Stimulated activated CD4-positive, alpha-beta T cell treated with anti-CD3 and anti-CD28 coated beads, Interleukin-4, amount 100 ng/mL, for 4 hours (primary cell): ENCODE measurements at regions not wholly inside any gene's neighbourhood (a gene's known extent, or its start where the extent isn't known, plus 50 kb on each side); places are given as distances from the start of the nearest gene placed in this dataset.
"Not testable (repeated sequence)": the region's sequence is repeated elsewhere in the genome, so short reads cannot be mapped to it uniquely, and the experiment has no call there.

Experiments
- DNase-seq, 2 experiments: peaks; one replicate each; pipeline ENCODE4 v3.0.0-alpha.2; 2020

- DNase-seq = no peak
Measured at GRCh38 chr13:90020536-90021070, 1326.9 kb upstream of the MIR17HG start.

GRCh38 chr13:90027409-90027808, 1320.1 kb upstream of the MIR17HG start:
- DNase-seq = no peak

GRCh38 chr13:90032313-90032712, 1315.2 kb upstream of the MIR17HG start:
- DNase-seq = no peak

GRCh38 chr13:90032841-90033493, 1314.5 kb upstream of the MIR17HG start:
- no peak for DNase-seq

- DNase-seq = no peak
Measured at GRCh38 chr13:90039516-90039915, 1308.0 kb upstream of the MIR17HG start.

- DNase-seq = no peak
Measured at GRCh38 chr13:90047600-90047999, 1299.9 kb upstream of the MIR17HG start.

- DNase-seq = no peak
Measured at GRCh38 chr13:90049989-90050671, 1297.4 kb upstream of the MIR17HG start.

GRCh38 chr13:90055121-90055520, 1292.4 kb upstream of the MIR17HG start:
- DNase-seq = no peak

GRCh38 chr13:90055760-90056159, 1291.7 kb upstream of the MIR17HG start:
- no peak for DNase-seq

GRCh38 chr13:90064226-90064625, 1283.3 kb upstream of the MIR17HG start:
- DNase-seq = not testable (repeated sequence)

GRCh38 chr13:90068658-90069057, 1278.8 kb upstream of the MIR17HG start:
- no peak for DNase-seq

- DNase-seq = no peak
Measured at GRCh38 chr13:90070362-90070761, 1277.1 kb upstream of the MIR17HG start.

GRCh38 chr13:90070837-90071525, 1276.5 kb upstream of the MIR17HG start:
- DNase-seq = no peak

- DNase-seq = no peak
Measured at GRCh38 chr13:90084684-90085290, 1262.7 kb upstream of the MIR17HG start.

- no peak for DNase-seq
Measured at GRCh38 chr13:90089051-90089450, 1258.4 kb upstream of the MIR17HG start.

- no peak for DNase-seq
Measured at GRCh38 chr13:90091611-90092010, 1255.9 kb upstream of the MIR17HG start.

- no peak for DNase-seq
Measured at GRCh38 chr13:90094357-90094756, 1253.1 kb upstream of the MIR17HG start.

GRCh38 chr13:90098577-90098976, 1248.9 kb upstream of the MIR17HG start:
- DNase-seq = no peak

- DNase-seq = no peak
Measured at GRCh38 chr13:90099847-90100246, 1247.6 kb upstream of the MIR17HG start.

- DNase-seq = no peak
Measured at GRCh38 chr13:90103099-90103784, 1244.2 kb upstream of the MIR17HG start.

- no peak for DNase-seq
Measured at GRCh38 chr13:90104764-90105163, 1242.7 kb upstream of the MIR17HG start.

GRCh38 chr13:90105276-90105675, 1242.2 kb upstream of the MIR17HG start:
- no peak for DNase-seq
